Left colon (tissue), 2 donors: ENCODE measurements at regions not wholly inside any gene's neighbourhood (a gene's known extent, or its start where the extent isn't known, plus 50 kb on each side); places are given as distances from the start of the nearest gene placed in this dataset.
"Not testable (repeated sequence)": the region's sequence is repeated elsewhere in the genome, so short reads cannot be mapped to it uniquely, and the experiment has no call there.

Source experiments
- ATAC-seq: fragments of 200-7000 bp; cut with Tn5 transposase; one replicate; pipeline ENCODE4 v1.9.1; 2020; ENCODE audit warnings: mild to moderate bottlenecking, moderate library complexity
- DNase-seq, 2 donors: peaks; one replicate each; pipeline ENCODE4 v3.0.0-alpha.2; 2020
- intact Hi-C, 2 donors: fragments of 100-400 bp; cut with DNase I in 1 of 2; cut with micrococcal nuclease in 1 of 2; formaldehyde crosslinking; loops; one replicate each; pipeline versions ENCODE4 v1.11.2 to v1.14.0; 2022; cut with DNase I, micrococcal nuclease
- donor health status: DM: no; HTN: no; CAD: no.
- donor health status: DM: yes; HTN: yes; CAD: no.

DNA sequence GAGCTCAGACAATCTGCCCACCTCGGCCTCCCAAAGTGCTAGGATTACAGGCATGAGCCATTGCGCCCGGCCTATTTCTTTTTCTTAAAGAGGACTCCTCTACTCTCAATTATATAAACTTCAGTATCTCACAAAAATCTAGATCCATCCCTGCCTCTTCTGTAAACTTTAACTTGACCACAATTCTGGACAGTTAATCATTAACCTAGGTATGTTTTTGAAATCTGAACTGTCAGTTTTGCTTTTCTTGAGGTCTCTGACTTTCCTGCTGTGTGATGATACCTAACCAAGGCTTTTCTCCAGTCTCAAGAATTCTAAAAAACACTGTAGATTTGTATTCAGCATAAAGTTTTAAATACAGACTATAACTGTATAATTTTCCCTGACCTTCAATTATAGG is 388.2 kb upstream of the SYNCRIP start:
- intact Hi-C loops, result no loop called here
- no peak for ATAC-seq
- DNase-seq, result no peak

GRCh38 chr6:86028776-86029175 is 386.1 kb upstream of the SYNCRIP start:
- ATAC-seq (no peak), DNase-seq (no peak)
- intact Hi-C loops, result no loop called here

- DNase-seq, intact Hi-C loops, ATAC-seq: not testable (repeated sequence)
These were observed 384.2 kb upstream of the SYNCRIP start for GRCh38 chr6:86026890-86027289.

DNA sequence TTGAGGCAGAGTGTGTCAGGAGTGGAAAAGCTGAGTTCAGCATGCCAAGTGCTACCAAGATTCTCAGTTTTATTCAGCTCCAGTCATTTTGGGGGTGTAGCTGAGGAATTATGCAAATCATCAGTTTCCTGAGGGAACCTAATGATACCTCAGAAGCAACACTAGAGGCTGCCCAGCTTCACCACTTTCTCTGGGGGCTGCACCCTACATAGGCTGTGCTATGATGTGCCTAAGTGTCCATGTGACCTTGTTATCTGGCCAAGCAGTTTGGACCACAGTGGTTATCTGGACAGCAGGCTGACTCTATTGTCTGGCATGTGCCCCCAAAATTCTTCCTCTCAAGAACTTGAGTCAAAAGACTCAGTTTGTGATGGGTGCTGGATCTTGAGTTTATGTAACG is 374.6 kb upstream of the SYNCRIP start:
- intact Hi-C loops, result no loop called here
- no peak for ATAC-seq
- DNase-seq, result no peak

- DNase-seq, result no peak
- no peak for ATAC-seq
- intact Hi-C loops, result no loop called here
These were observed 373.9 kb upstream of the SYNCRIP start for GRCh38 chr6:86016567-86016966.

GRCh38 chr6:86016077-86016476 is 373.4 kb upstream of the SYNCRIP start:
- DNase-seq (no peak), ATAC-seq (no peak)
- intact Hi-C loops, result no loop called here

GRCh38 chr6:86012991-86013390 is 370.3 kb upstream of the SYNCRIP start:
- intact Hi-C loops, DNase-seq, ATAC-seq: not testable (repeated sequence)

DNA sequence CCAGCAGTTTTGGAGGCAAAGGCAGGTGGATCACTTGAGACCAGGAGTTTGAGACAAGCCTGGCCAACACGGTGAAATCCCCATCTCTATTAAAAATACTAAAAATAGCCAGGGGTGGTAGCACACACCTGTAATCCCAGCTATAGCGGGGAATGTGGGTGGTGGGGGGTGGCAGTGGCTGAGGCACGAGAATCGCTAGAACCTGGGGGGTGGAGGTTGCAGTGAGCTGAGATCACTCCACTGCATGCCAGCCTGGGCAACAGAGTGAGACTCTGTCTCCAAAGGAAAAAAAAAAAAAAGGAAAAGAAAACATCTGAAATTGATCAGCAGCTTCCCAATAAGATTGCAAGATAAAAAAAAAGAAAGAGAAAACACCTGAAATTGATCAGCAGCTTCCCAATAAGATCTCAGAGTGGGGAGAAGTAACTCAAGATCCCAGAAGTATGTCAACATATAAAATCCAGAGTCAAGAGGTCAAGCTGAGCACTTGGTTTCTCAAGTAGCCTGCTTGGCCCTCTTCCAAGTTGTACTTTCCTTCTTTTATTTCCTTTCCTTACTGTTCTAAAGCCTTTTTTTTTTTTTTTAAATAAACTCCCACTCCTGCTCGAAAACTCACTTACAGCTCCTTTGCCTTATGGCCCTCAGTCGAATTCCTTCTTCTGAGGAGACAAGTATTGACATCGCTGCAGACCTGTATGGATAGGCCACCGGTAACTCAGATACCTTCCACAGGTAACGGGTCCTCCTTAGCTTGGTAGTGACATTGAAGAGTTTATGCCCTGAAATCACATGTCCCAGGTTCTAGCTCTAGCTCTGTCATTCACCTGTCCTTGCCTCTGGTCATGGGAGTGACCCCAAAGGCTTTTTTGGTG is 368.5 kb upstream of the SYNCRIP start:
- ATAC-seq (no peak), DNase-seq (no peak)
- intact Hi-C loops, result no loop called here

- intact Hi-C loops, result no loop called here
- ATAC-seq (no peak), DNase-seq (no peak)
These were observed 354.5 kb upstream of the SYNCRIP start for GRCh38 chr6:85997206-85997605.

DNA sequence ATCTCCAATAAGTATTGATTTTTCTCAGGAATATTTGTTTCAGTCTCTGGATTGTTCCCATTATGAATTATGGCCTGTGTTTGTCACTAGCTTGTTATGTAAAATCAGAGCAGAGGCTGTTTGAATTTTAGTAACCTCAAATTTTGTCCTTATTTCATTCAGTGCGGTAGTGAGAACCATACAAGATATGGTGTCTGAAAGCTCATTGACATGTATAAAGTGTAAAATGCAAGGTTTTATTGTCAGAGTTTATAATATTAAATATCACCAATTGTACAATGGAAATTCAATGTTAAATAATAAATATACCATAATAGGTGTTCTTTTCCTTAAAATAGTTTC is 353.3 kb upstream of the SYNCRIP start:
- intact Hi-C loops, result no loop called here

GRCh38 chr6:85995339-85996033 is 352.8 kb upstream of the SYNCRIP start:
- DNase-seq, result no peak
- intact Hi-C loops, result no loop called here
- no peak for ATAC-seq

More for the DNA sequence above, 353.3 kb upstream of the SYNCRIP start:
- DNase-seq (no peak), ATAC-seq (no peak)

DNA sequence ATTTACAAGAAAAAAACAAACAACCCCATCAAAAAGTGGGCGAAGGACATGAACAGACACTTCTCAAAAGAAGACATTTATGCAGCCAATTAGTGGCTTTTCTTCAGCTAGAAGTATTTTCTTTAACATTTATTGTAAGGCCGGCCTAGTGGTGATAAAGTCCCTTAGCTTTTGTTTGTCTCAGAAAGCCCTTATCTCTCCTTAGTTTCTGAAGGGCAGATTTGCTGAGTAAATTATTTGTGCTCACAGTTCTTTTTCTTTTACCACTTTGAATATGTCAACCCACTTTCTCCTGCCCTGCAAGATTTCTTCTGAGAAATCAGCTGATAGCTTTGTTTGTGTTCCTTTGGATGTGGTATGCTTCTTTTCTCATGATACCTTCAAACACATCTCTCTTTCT is 344.0 kb upstream of the SYNCRIP start:
- intact Hi-C loops, result no loop called here
- DNase-seq, result no peak
- ATAC-seq, result no peak

DNA sequence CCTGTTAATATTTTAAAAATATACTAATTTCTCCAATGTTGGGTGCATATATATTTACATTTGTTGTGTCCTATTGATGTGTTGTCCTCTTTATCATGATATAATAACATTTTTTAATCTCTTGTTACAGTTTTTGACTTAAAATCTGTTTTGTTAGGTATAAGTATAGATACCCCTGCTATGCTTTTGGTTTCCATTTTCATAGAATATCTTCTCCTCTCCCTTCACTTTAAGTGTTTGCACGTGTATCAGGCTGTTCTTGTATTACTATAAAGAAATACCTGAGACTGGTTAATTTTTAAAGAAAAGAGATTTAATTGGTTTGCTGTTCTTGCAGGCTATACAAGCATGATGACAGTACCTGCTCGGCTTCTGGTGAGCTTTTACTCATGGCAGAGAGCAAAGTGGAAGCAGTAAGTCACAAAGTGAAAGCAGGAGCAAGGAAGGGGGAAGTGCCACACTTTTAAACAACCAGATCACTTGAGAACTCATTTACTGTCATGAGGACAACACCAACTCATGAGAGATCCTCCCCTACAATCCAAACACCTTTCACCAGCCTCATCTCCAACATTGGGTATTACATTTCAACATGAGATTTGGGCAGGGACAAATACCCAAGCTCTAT is 340.5 kb upstream of the SYNCRIP start:
- DNase-seq (no peak), ATAC-seq (no peak)
- intact Hi-C loops, result no loop called here

GRCh38 chr6:85977661-85978060 is 335.0 kb upstream of the SYNCRIP start:
- ATAC-seq, result no peak
- intact Hi-C loops, result no loop called here
- DNase-seq, result no peak

- intact Hi-C loops, result no loop called here
- ATAC-seq (no peak), DNase-seq (no peak)
These were observed 333.3 kb upstream of the SYNCRIP start for GRCh38 chr6:85975957-85976356.

- intact Hi-C loops, result no loop called here
- no peak for ATAC-seq
- no peak for DNase-seq
These were observed 328.6 kb upstream of the SYNCRIP start for GRCh38 chr6:85971238-85971637.

DNA sequence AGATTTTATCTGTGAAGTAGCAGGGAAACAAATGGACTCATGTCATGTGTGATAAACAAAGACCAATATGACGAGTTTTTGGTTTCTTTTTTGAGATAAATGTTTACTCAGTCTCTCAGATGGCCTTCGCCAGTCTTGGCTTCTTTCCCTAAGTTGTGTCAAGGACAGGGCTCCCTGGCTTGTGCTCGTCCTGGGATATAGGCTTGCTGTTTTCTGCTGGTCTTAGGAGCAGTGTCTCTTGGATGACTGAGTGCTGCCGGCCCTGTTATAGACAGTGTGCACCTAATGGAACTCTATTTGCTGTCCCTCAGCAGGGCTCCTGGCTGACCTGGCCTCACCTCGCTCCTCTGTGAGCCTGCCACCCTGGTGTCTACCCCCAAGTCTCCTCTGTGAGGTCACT is 324.1 kb upstream of the SYNCRIP start:
- intact Hi-C loops, result no loop called here
- ATAC-seq (no peak), DNase-seq (no peak)

GRCh38 chr6:85961746-85962145 is 319.1 kb upstream of the SYNCRIP start:
- ATAC-seq (no peak), DNase-seq (no peak)
- intact Hi-C loops, result no loop called here

- DNase-seq (no peak), ATAC-seq (no peak)
- intact Hi-C loops, result no loop called here
These were observed 318.4 kb upstream of the SYNCRIP start for GRCh38 chr6:85961125-85961524.

- no peak for DNase-seq
- no peak for ATAC-seq
- intact Hi-C loops, result no loop called here
These were observed 305.8 kb upstream of the SYNCRIP start for GRCh38 chr6:85948481-85948880.
